Activated CD8-positive, alpha-beta T cell treated with anti-CD3 and anti-CD28 coated beads for 36 hours (primary cell): ENCODE measurements at regions not wholly inside any gene's neighbourhood (a gene's known extent, or its start where the extent isn't known, plus 50 kb on each side); places are given as distances from the start of the nearest gene placed in this dataset.

Experiments
- ATAC-seq: fragments of 200-7000 bp; cut with Tn5 transposase; one replicate; pipeline ENCODE4 v1.10.0; 2021; ENCODE audit warnings: mild to moderate bottlenecking, moderate library complexity
- CTCF ChIA-PET: fragments of 350-600 bp; sonication (Branson Sonifier 250); formaldehyde crosslinking; loops from one replicate; lab custom pipeline; 2021; ENCODE audit warnings: antibody characterized with exemption; lab: Charles Lee
- POLR2A ChIA-PET: fragments of 350-600 bp; sonication (Branson Sonifier 250); formaldehyde crosslinking; loops from one replicate; lab custom pipeline; 2021; ENCODE audit warnings: antibody characterized with exemption; lab: Charles Lee
- DNase-seq: peaks from one replicate; pipeline ENCODE4 v3.0.0-alpha.2; 2020
- H3K27ac Mint-ChIP-seq: one replicate; pipeline ENCODE4 v1.8.0; 2021; ENCODE audit warnings: mild to moderate bottlenecking, mixed read lengths
- H3K27me3 Mint-ChIP-seq: one replicate; pipeline ENCODE4 v1.8.0; 2021; ENCODE audit warnings: mixed read lengths
- H3K36me3 Mint-ChIP-seq: one replicate; pipeline ENCODE4 v1.8.0; 2021; ENCODE audit warnings: low read depth, mixed read lengths
- H3K4me1 Mint-ChIP-seq: one replicate; pipeline ENCODE4 v1.8.0; 2021; ENCODE audit warnings: low read depth, mixed read lengths
- H3K4me3 Mint-ChIP-seq: one replicate; pipeline ENCODE4 v1.8.0; 2021; ENCODE audit warnings: mild to moderate bottlenecking, moderate library complexity, mixed read lengths
- H3K9me3 Mint-ChIP-seq: one replicate; pipeline ENCODE4 v1.8.0; 2021; ENCODE audit warnings: mixed read lengths
- intact Hi-C: fragments of 100-400 bp; cut with micrococcal nuclease; formaldehyde crosslinking; loops from one replicate; pipeline ENCODE4 v1.10.0; 2022
- TF ChIP-seq, protein P1 (sequence below): fragments of 200-600 bp; IDR thresholded peaks from one replicate; pipeline ENCODE4 v1.8.0; 2022; ENCODE audit warnings: antibody characterized with exemption, mild to moderate bottlenecking

DNA sequence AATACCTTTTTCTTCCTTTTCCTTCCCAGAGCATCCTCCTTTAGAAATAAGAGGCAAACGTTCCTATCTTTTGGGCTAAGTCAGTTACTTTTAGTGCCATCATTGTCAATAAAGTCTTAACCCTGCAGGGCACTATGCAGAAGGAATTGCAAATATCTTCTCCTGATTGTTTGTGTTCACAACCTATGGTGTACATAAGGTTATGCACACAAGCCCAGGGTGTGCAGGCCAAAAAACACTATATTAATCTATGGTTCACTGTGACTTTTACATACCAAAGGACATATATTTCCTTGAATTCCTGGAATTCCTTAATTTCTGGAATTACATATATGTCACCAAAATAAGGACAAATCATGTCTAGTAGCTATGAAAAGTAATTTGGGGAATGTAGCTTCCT, 493.5 kb downstream of the MTRR start:
- TF ChIP-seq, protein P1, sequence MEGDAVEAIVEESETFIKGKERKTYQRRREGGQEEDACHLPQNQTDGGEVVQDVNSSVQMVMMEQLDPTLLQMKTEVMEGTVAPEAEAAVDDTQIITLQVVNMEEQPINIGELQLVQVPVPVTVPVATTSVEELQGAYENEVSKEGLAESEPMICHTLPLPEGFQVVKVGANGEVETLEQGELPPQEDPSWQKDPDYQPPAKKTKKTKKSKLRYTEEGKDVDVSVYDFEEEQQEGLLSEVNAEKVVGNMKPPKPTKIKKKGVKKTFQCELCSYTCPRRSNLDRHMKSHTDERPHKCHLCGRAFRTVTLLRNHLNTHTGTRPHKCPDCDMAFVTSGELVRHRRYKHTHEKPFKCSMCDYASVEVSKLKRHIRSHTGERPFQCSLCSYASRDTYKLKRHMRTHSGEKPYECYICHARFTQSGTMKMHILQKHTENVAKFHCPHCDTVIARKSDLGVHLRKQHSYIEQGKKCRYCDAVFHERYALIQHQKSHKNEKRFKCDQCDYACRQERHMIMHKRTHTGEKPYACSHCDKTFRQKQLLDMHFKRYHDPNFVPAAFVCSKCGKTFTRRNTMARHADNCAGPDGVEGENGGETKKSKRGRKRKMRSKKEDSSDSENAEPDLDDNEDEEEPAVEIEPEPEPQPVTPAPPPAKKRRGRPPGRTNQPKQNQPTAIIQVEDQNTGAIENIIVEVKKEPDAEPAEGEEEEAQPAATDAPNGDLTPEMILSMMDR: no peak
- intact Hi-C loops: no loop called here
- Mint-ChIP-seq H3K36me3 (no peaks in the 10 kb centered on the region), H3K27me3 (no peaks in the 10 kb centered on the region), H3K4me3 (no peak overlapping the region), H3K4me1 (no peaks in the 10 kb centered on the region), H3K9me3 (no peaks in the 10 kb centered on the region), H3K27ac (no peak overlapping the region)
- no peak for DNase-seq
- CTCF ChIA-PET: no interaction called here
- ATAC-seq: no peak
- POLR2A ChIA-PET: no interaction called here

DNA sequence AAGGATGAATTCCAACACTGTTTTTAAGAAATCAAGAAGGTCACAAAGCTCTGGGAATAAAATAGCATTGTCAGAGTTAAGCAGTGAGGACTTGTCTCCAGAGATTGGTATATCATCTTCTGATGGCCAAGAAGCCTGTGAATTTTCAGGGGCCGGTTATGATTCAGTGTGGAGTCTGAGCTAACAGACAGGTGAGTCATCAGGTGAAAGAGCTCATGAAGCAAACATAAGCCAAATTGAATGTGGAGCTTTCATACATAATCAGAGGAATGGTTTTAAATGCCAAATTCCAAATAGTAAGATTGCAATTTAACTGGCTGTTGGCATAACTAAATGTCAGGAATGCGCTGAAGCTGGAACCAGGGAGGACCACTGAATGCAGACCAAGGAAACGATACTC, 494.2 kb downstream of the MTRR start:
- Mint-ChIP-seq H3K4me3 (no peak overlapping the region), H3K36me3 (no peaks in the 10 kb centered on the region), H3K27me3 (no peaks in the 10 kb centered on the region), H3K27ac (no peak overlapping the region), H3K9me3 (no peaks in the 10 kb centered on the region), H3K4me1 (no peaks in the 10 kb centered on the region)
- ATAC-seq (no peak), DNase-seq (no peak)
- intact Hi-C loops: no loop called here
- TF ChIP-seq, protein P1: no peak
- ChIA-PET CTCF (no interaction called here), POLR2A (no interaction called here)

DNA sequence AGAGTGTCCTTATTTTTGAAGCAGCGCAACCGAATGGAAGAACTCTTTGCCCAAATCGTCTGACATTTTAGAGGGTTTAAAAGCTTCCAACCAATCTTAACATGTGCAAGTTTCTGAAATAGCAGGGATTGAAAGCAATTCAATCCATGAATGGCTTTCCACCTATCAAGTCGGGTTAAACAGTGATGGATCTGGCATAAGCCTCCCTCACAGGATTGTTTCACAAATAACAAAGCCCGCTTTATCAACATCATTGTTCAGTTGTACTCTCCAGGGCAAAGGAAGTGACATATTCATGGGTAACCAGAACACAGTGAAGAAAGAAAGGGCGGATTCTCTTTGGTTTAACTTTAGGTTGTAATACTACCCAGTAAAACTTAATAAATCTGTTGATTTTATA, 497.3 kb downstream of the MTRR start:
- TF ChIP-seq, protein P1: no peak
- no peaks in the 10 kb centered on the region for H3K36me3 Mint-ChIP-seq
- ChIA-PET CTCF (interaction anchor here (1.5 kb wide), 1 partner anchor 14 kb away, joined by 3 read pairs; no protein-coding TSS in a partner anchor), POLR2A (no interaction called here)
- intact Hi-C loops: no loop called here
- no peak for DNase-seq
- no peak for ATAC-seq
- no peak overlapping the region for H3K27ac Mint-ChIP-seq
- H3K27me3 Mint-ChIP-seq: no peaks in the 10 kb centered on the region
- no peaks in the 10 kb centered on the region for H3K4me1 Mint-ChIP-seq
- no peak overlapping the region for H3K4me3 Mint-ChIP-seq
- no peaks in the 10 kb centered on the region for H3K9me3 Mint-ChIP-seq

DNA sequence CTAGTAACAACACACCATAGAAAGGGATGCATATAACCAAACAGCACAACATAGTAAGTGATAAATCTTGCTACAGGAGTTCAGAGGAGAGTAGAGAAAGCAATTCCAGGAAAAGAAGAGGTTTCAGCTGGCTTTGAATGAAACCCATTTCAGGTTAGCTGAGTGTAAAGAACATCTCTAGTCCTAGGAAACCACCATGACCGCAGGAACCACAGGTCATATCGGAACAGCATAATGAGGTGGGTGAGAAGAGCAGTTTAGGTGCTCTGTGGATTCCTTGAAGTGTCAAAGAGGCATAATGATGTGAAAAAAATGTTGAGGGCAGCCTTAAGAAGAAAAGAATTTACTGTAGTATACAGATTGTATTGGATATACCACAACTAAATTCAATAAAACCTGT, 507.5 kb downstream of the MTRR start:
- DNase-seq (peak; percentile 48), ATAC-seq (no peak)
- Mint-ChIP-seq H3K4me1 (peaks cover 4% of the 10 kb centered on the region), H3K9me3 (peaks cover 5% of the 10 kb centered on the region), H3K27ac (no peak overlapping the region), H3K36me3 (no peaks in the 10 kb centered on the region), H3K4me3 (no peak overlapping the region), H3K27me3 (no peaks in the 10 kb centered on the region)
- CTCF ChIA-PET: no interaction called here
- TF ChIP-seq, protein P1: no peak
- intact Hi-C loops: no loop called here
- POLR2A ChIA-PET: no interaction called here

DNA sequence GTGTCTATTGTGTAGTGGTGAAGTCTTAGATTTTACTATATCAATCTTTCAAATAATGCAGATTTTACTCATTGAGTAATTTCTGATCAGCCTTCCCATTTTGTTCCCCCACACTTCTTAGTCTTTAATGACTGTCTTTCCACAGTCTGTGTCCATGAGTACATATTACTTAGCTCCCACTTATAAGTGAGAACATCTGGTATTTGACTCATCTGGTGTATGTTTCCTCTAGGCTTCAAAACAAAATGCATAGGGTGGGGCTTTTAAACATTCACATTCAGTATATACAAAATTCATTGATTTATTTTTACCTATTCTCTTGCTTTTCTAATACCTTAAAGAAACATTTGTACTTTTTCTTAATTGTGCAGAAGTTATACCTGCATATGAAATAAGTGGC, 513.0 kb downstream of the MTRR start:
- no peak overlapping the region for H3K27ac Mint-ChIP-seq
- no peak overlapping the region for H3K4me3 Mint-ChIP-seq
- TF ChIP-seq, protein P1: no peak
- no peaks in the 10 kb centered on the region for H3K4me1 Mint-ChIP-seq
- H3K9me3 Mint-ChIP-seq: no peaks in the 10 kb centered on the region
- ATAC-seq (no peak), DNase-seq (no peak)
- CTCF ChIA-PET: no interaction called here
- H3K36me3 Mint-ChIP-seq: no peaks in the 10 kb centered on the region
- no peaks in the 10 kb centered on the region for H3K27me3 Mint-ChIP-seq
- intact Hi-C loops: no loop called here
- POLR2A ChIA-PET: no interaction called here
